K562 (cell line): ENCODE measurements at regions not wholly inside any gene's neighbourhood (a gene's known extent, or its start where the extent isn't known, plus 50 kb on each side); places are given as distances from the start of the nearest gene placed in this dataset.

ENCODE experiments used
- ATAC-seq: fragments of 200-7000 bp; cut with Tn5 transposase; 3 replicates; pipeline ENCODE4 v1.9.1; 2020; ENCODE audit warnings: moderate library complexity
- BruUV-seq: library from RNA; stranded (reverse); fragments of 400-500 nt; replicated peaks from 2 replicates; lab custom pipeline; 2021; lab: Mats Ljungman, UMichigan
- CTCF ChIA-PET: fragments of 300-600 bp; formaldehyde crosslinking; extraction: SDS; loops from one replicate; lab custom pipeline; 2021; ENCODE audit warnings: low intra/inter-chr PET ratio; lab: Yijun Ruan, JAX
- POLR2A ChIA-PET: fragments of 300-600, 350-650 bp; sonication (Branson Sonifier 250); formaldehyde crosslinking; extraction: SDS; loops from one replicate; lab custom pipeline; 2021; ENCODE audit warnings: antibody characterized with exemption, inconsistent platforms; lab: Yijun Ruan, JAX
- DNase-seq, 4 experiments: peaks; one replicate each; pipeline versions ENCODE4 v3.0.0 to v3.0.0-alpha.2; 2011 to 2018; ENCODE audit warnings: low spot score in 3 of 4, mixed read lengths in 3 of 4; ENCODE audit errors: extremely low read depth in 1 of 4
- FAIRE-seq: peaks from 2 replicates; lab custom pipeline; 2011; peaks lifted over from hg19 to GRCh38; lab: Jason Lieb, UNC
- H2AFZ ChIP-seq: 2 replicates; pipeline ENCODE4 v1.6.0; 2011; ENCODE audit warnings: low read depth, low read length, control low read depth, inconsistent platforms
- H3K27ac ChIP-seq: fragments of 200-600 bp; 3 replicates; pipeline ENCODE4 v1.8.0; 2011; ENCODE audit warnings: low read depth, mild to moderate bottlenecking, control low read depth, inconsistent platforms, low read length, moderate library complexity, mixed read lengths; ENCODE audit errors: extremely low read depth
- H3K27me3 ChIP-seq, 2 experiments: fragments of 300-600 bp in 1 of 2; 2 replicates in 1 of 2; 3 replicates in 1 of 2; pipeline versions ENCODE4 v1.6.0 to v1.8.0; 2011; ENCODE audit warnings: inconsistent platforms in 2 of 2, low read length in 2 of 2, mild to moderate bottlenecking in 1 of 2, mixed read lengths in 1 of 2, moderate library complexity in 1 of 2; ENCODE audit not compliant: control insufficient read depth in 2 of 2, insufficient read depth in 2 of 2
- H3K36me3 ChIP-seq: fragments of 300-600 bp; 3 replicates; pipeline ENCODE4 v1.8.0; 2011; ENCODE audit warnings: mild to moderate bottlenecking, low read length, inconsistent platforms; ENCODE audit not compliant: control insufficient read depth, insufficient read depth
- H3K4me1 ChIP-seq, 2 experiments: fragments of 200-600 bp in 1 of 2; replicated peaks in 1 of 2; 2 replicates in 1 of 2; 3 replicates in 1 of 2; pipeline versions ENCODE4 v1.5.1 to v1.8.0; 2011; ENCODE audit warnings: inconsistent platforms in 2 of 2, low read length in 2 of 2, mild to moderate bottlenecking in 1 of 2, mixed read lengths in 1 of 2, moderate library complexity in 1 of 2; ENCODE audit not compliant: control insufficient read depth in 2 of 2, insufficient read depth in 2 of 2
- H3K4me2 ChIP-seq: 2 replicates; pipeline ENCODE4 v1.6.1; 2011; ENCODE audit warnings: low read length, control low read depth, inconsistent platforms, mixed read lengths; ENCODE audit not compliant: insufficient read depth
- H3K4me3 ChIP-seq: fragments of 200-600 bp; sonication (generic), shearing (Covaris generic); 2 replicates; pipeline ENCODE4 v1.5.1; 2016; ENCODE audit warnings: control low read depth, inconsistent platforms
- H3K79me2 ChIP-seq: fragments of 200-600 bp; 3 replicates; pipeline ENCODE4 v1.8.0; 2011; ENCODE audit warnings: low read length, inconsistent platforms; ENCODE audit not compliant: control insufficient read depth, insufficient read depth
- H3K9ac ChIP-seq, 2 experiments: 2 replicates each; pipeline versions ENCODE4 v1.6.0 to v1.6.1; 2011; ENCODE audit warnings: low read depth in 2 of 2, low read length in 2 of 2, control low read depth in 1 of 2, inconsistent platforms in 1 of 2, mild to moderate bottlenecking in 1 of 2, mixed read lengths in 1 of 2; ENCODE audit not compliant: insufficient read depth in 1 of 2
- H3K9me1 ChIP-seq: one replicate; pipeline ENCODE4 v1.6.0; 2011; ENCODE audit warnings: inconsistent platforms, mild to moderate bottlenecking, low read length, moderate library complexity; ENCODE audit not compliant: control insufficient read depth, insufficient read depth
- H3K9me3 ChIP-seq: replicated peaks from 2 replicates; pipeline ENCODE4 v1.5.1; 2011; ENCODE audit warnings: low read depth, low read length, inconsistent platforms; ENCODE audit not compliant: control insufficient read depth, insufficient read depth
- H4K20me1 ChIP-seq: replicated peaks from 2 replicates; pipeline ENCODE4 v1.6.1; 2011; ENCODE audit warnings: low read length, inconsistent platforms, mixed read lengths; ENCODE audit not compliant: control insufficient read depth, insufficient read depth
- BRF2 ChIP-seq: IDR thresholded peaks from 3 replicates; pipeline ENCODE4 v1.6.1; 2011; ENCODE audit warnings: borderline replicate concordance, mild to moderate bottlenecking; ENCODE audit not compliant: insufficient read length, insufficient read depth
- CTCF ChIP-seq, 3 experiments: IDR thresholded peaks in 2 of 3; conservative IDR thresholded peaks in 1 of 3; 2 replicates each; pipeline ENCODE4 v1.5.1; 2011 to 2012; ENCODE audit warnings: low read length in 3 of 3, mild to moderate bottlenecking in 3 of 3, control low read depth in 2 of 3, improper control_type of control experiment in 1 of 3, inconsistent platforms in 1 of 3, low read depth in 1 of 3, mixed read lengths in 1 of 3, moderate library complexity in 1 of 3; ENCODE audit not compliant: insufficient read depth in 2 of 3
- CXXC5 ChIP-seq: fragments of 250-450 bp; sonication (Bioruptor Pico); IDR thresholded peaks from 2 replicates; pipeline ENCODE4 v1.8.0; 2022; ENCODE audit warnings: inconsistent platforms, mild to moderate bottlenecking, moderate library complexity
- ETV1 ChIP-seq: fragments of 450-650 bp; conservative IDR thresholded peaks from 2 replicates; pipeline ENCODE4 v1.6.1; 2016; ENCODE audit warnings: missing genetic modification characterization, control low read depth, low read depth, missing compliant biosample characterization
- HNRNPLL ChIP-seq: fragments of 200-400 bp; formaldehyde crosslinking; IDR thresholded peaks from 2 replicates; pipeline ENCODE4 v1.6.1; 2017; ENCODE audit warnings: low read length, low read depth, mild to moderate bottlenecking; ENCODE audit not compliant: poor library complexity, severe bottlenecking
- IFI16 ChIP-seq: fragments of 250-450 bp; sonication (Bioruptor Pico); IDR thresholded peaks from 2 replicates; pipeline ENCODE4 v2.1.2; 2022; ENCODE audit warnings: mild to moderate bottlenecking, inconsistent platforms
- RBM15 ChIP-seq: fragments of 200-400 bp; formaldehyde crosslinking; IDR thresholded peaks from 2 replicates; pipeline ENCODE4 v1.6.1; 2018; ENCODE audit warnings: mild to moderate bottlenecking, low read length, moderate library complexity; ENCODE audit not compliant: insufficient read depth
- RCOR1 ChIP-seq, 2 experiments: IDR thresholded peaks; 2 replicates each; pipeline ENCODE4 v1.6.1; 2012; ENCODE audit warnings: low read depth in 2 of 2, low read length in 2 of 2, borderline replicate concordance in 1 of 2, improper control_type of control experiment in 1 of 2
- ZBTB49 ChIP-seq: sonication (generic); formaldehyde crosslinking; IDR thresholded peaks from 2 replicates; pipeline ENCODE4 v1.8.0; 2022; ENCODE audit warnings: missing genetic modification reagents, mild to moderate bottlenecking, borderline replicate concordance
- ZNF280B ChIP-seq: fragments of 250-450 bp; sonication (Bioruptor Pico); IDR thresholded peaks from 2 replicates; pipeline ENCODE4 v1.5.1; 2021; ENCODE audit warnings: mild to moderate bottlenecking
- ZNF717 ChIP-seq: fragments of 250-450 bp; sonication (Bioruptor Pico); IDR thresholded peaks from 2 replicates; pipeline ENCODE4 v1.5.0; 2021
- WGBS: fragments of 100-300 bp; shearing (Covaris generic); methylation state at CpG from one replicate; pipeline ENCODE4 v1.1.6; 2016; ENCODE audit warnings: low coverage, mixed read lengths; ENCODE audit not compliant: insufficient coverage; ENCODE audit errors: missing lambda C conversion rate; 5-methylcytosine and 5-hydroxymethylcytosine counted together
- in situ Hi-C: fragments of 300-500 bp; cut with MboI; formaldehyde crosslinking; loops from 4 replicates; pipeline ENCODE4 v1.15.0; 2018; ENCODE audit warnings: inconsistent platforms, mixed read lengths
- intact Hi-C: fragments of 100-400 bp; cut with micrococcal nuclease; formaldehyde crosslinking; loops from 2 replicates; pipeline ENCODE4 v1.14.2; 2022

GRCh38 chrX:19281256-19281655 lies 62.5 kb upstream of the PDHA1 start:
- no TSS peak for BruUV-seq
- CTCF ChIA-PET, result no interaction called here
- intact Hi-C loops, result no loop called here
- no peak for TF ChIP-seq ZNF280B (CRISPR knock-in tag)
- TF ChIP-seq CXXC5 (CRISPR knock-in tag), result no peak
- TF ChIP-seq CTCF (IDR thresholded peaks at IDR 0.05 in 2 of 3, conservative IDR thresholded peaks at IDR 0.05 in 1 of 3; ENCODE audit: insufficient read depth in 2 of 3, low read depth in 1 of 3, low read length in 3 of 3), result no peak
- TF ChIP-seq HNRNPLL, result no peak
- TF ChIP-seq ZBTB49, result no peak
- no peak for TF ChIP-seq ZNF717
- no peak for TF ChIP-seq BRF2
- no peak for TF ChIP-seq RCOR1 (IDR thresholded peaks at IDR 0.05; ENCODE audit: borderline replicate concordance in 1 of 2, low read depth in 2 of 2, low read length in 2 of 2)
- no peak for TF ChIP-seq RBM15
- TF ChIP-seq IFI16 (CRISPR knock-in tag), result no peak
- TF ChIP-seq ETV1 (tag), result no peak

More at GRCh38 chrX:19281256-19281655, 62.5 kb upstream of the PDHA1 start:
- Histone ChIP-seq H4K20me1 (no peaks in the 10 kb centered on the region), H3K9me1 (no peaks in the 10 kb centered on the region), H3K4me3 (no peak overlapping the region), H3K79me2 (no peaks in the 10 kb centered on the region), H2AFZ (no peak overlapping the region), H3K4me2 (no peak overlapping the region), H3K9ac (no peak overlapping the region), H3K9me3 (no peaks in the 10 kb centered on the region), H3K36me3 (no peaks in the 10 kb centered on the region), H3K27me3 (no peaks in the 10 kb centered on the region), H3K4me1 (no peaks in the 10 kb centered on the region), H3K27ac (no peak overlapping the region)
- no peak for FAIRE-seq
- in situ Hi-C loops, result no loop called here
- no peak for DNase-seq
- 0% methylated on average over 1 of the region's 1 CpG for WGBS
- ATAC-seq, result no peak
- POLR2A ChIA-PET, result no interaction called here
